HG03045 (cell line): ENCODE measurements at regions not wholly inside any gene's neighbourhood (a gene's known extent, or its start where the extent isn't known, plus 50 kb on each side); places are given as distances from the start of the nearest gene placed in this dataset.

Experiments
- ATAC-seq: cut with Tn5 transposase; IDR thresholded peaks from one replicate; pipeline ENCODE4 v1.9.1; 2021; ENCODE audit warnings: mild to moderate bottlenecking, moderate library complexity; ENCODE audit not compliant: unreplicated experiment

- no peak for ATAC-seq
These were observed 264.9 kb upstream of the PLXNA2 start for GRCh38 chr1:208509072-208509471.

- ATAC-seq, result no peak
These were observed 266.2 kb upstream of the PLXNA2 start for GRCh38 chr1:208510192-208510952.

DNA sequence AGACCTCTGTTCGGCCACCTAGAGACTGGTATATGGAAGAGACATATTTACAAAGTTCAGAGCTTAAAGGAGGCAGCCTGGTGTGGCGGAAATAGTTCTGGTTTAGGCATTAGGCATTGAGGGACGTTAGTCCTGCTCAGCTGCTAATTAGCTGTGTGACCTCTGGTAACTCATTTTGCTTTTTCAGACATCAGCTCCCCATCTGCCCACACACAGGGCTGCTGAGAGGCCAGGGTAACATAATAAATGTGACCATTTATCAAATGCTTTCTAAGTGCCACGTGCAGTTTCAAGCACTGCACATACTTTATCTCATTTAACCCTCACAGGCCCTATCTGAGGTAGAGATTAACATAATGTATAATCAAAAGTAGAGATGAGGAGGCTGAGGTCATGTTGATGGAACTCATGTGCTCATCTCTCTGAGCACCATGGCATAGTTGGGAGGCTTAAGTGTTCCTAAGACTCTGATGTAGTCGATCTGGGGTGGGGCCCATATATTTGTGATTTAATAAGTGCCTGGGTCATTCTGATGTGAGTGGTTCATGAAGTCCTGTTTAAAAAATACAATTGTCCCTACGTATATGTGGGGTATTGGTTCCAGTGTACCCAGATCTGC lies 267.2 kb upstream of the PLXNA2 start:
- ATAC-seq, result no peak

DNA sequence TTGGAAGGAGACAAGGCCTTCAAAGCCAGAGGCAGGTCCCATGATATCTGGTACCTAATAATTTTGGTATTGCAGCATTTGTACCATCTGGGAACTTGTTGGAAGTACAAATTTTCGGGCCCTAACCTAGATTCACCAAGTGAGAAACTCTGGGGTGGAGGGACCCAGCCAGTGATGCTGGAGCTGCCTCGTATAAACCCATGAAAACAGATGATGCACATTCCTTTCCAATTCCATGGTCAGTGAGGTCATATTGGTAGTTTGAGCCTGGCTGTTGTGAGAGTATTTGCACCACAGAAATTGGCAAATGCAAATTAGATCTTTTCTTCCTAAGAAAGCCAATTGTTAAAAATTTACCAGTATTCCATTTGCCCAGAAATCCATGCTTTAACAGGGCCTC lies 269.6 kb upstream of the PLXNA2 start:
- no peak for ATAC-seq

DNA sequence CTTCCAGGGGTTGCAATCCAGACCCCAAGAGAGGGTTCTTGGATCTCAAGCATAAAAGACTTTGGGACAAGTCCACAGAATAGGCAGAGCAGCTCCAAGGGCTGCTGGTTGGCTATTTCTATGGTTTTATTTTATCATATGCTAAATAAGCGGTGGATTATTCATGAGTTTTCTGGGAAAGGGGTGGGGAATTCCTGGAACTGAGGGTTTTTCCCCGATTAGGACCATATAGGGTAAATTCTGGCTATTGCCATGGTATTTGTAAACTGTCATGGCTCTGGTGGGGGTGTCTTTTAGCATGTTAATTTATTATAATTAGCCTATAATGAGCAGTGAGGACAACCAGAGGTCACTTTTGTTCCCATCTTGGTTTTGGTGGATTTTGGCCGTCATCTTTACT lies 270.9 kb upstream of the PLXNA2 start:
- ATAC-seq, result no peak

GRCh38 chr1:208516780-208517179 lies 272.6 kb upstream of the PLXNA2 start:
- no peak for ATAC-seq

DNA sequence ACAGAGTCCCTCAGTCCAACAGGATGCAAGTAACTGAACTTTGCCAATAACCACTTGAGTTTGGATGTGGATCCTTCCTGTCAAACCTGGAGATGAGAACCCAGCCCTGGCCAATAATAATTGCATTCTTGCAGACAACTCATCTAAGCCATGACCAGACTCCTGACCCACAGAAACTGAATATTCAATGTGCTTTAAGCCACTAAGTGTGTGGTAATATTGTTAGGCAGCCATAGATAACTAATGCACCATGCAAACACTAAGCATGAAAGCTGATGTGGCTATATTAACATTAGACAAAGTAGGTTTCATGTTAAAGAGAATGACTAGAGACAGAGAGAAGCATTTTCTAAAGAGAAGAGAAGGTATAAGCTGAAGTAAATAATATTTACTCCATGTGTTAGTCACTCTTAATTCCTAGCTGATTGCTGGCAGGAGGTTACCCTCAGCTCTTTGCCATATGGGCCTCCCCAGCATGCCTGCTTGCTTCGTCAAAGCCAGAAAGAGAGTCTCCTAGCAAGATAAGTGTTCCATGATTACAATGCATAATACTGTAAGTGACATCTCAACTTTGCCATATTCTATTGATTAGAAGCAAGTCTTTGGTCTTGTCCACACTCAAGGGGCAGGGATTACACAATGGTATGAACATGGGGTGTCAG lies 276.4 kb upstream of the PLXNA2 start:
- no peak for ATAC-seq

DNA sequence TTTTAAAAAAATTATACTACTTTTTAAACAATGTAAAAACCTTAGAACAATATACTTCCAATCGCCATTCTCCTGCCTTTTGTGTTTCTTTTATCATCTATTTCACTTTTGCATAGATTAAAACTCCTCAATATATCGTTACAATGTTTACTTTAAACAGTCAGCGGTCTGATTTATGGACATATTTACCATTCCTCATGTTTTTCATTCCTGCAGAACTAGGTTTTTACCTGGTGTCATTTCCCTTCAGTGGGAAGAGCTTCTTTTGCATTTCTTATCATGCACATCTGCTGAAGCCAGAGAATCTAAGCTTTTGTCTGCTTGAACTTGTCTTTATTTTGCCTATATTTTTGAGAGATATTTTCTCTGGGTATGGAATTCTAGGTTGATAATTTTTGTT lies 277.4 kb upstream of the PLXNA2 start:
- ATAC-seq, result no peak

DNA sequence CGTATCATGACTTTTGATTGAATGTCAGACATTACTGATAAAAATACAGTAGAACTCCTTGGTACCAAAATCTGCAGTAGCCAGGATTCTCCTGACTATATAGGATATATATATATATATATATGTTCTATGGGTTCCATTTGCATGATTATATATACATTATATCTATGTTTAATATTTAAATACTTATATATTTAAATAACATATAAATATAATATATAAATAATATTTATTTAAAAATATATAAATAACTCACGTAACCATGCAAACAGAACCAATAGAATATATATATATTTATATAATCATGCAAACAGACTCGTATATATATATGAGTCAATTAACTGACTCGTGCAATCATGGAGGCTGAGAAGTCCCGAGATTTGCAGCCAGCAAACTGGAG lies 278.8 kb upstream of the PLXNA2 start:
- ATAC-seq, result no peak

GRCh38 chr1:208524376-208524775 lies 280.2 kb upstream of the PLXNA2 start:
- no peak for ATAC-seq

DNA sequence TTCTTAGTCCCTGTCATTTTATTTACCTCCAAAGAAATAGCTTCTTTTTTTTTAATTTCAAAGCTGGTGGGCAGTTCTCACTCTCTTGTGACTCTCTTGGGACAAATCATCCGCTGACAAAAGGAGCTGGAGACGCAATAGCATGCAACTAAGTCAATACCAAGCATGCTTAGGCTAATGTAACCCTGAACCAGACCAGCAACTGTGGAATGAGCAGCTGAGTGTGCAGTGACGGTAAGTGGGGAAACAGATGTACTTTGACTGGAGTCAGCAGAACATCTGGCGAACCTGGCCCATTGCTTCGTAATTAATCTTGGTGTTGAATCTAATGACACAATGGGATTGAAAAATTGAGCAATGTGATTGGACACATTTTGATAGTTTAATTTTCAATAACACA lies 280.7 kb upstream of the PLXNA2 start:
- no peak for ATAC-seq

DNA sequence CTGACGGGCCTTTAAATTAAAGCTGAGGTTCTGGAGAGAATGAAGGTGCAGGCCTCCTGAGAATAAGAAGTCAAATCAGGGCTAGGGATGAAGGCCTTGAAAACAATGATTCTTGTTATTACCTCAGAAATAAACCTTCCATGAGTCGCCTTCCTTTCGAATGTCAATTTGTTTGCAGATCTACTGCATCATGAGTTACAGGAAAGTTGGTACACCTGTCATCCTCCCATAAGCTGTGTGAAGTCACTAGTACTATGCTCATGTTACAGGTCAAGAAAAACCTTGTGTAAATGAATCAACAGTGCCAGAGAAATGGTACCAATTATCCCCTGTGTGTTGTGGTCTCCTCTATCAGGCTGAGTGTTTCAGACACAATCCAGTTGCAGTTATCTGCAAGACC lies 281.2 kb upstream of the PLXNA2 start:
- no peak for ATAC-seq

- ATAC-seq, result no peak
These were observed 282.5 kb upstream of the PLXNA2 start for GRCh38 chr1:208526613-208527125.

GRCh38 chr1:208527156-208527555 lies 283.0 kb upstream of the PLXNA2 start:
- no peak for ATAC-seq

- no peak for ATAC-seq
These were observed 284.5 kb upstream of the PLXNA2 start for GRCh38 chr1:208528578-208529240.

DNA sequence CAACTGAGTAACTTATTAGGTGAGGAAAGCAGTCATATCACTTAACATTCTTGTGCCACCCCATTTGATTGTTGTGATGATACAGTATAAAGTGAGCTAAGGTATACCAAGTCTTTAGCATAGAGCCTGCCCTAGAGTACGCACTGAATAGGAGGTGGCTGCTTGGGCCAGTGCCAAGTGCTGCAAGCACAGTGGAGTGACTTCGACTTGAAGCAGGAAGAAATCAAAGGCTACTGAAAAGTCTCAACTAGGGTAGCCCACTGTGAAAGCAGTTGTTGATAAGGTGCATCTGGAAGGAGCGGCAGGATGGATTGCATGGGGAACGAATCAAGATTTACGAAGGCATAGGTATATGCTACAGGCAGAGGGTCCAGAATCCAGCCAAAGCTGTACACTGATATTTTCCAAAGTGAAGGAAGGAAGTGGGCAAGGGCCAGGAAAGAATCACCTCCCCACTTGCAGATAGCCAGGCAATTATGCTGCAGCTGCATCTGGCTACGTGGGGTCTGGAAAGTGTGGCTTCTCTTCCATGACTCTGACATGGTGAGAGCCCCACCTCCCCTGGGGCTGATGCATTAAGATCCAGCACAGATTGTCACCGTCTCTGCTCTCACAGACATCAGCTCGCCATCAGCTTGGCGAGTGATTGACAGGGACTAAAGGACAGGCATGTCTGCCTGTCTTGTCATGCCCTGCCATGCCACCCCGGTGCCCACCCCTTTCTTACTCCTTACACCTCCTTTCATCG lies 287.0 kb upstream of the PLXNA2 start:
- no peak for ATAC-seq

DNA sequence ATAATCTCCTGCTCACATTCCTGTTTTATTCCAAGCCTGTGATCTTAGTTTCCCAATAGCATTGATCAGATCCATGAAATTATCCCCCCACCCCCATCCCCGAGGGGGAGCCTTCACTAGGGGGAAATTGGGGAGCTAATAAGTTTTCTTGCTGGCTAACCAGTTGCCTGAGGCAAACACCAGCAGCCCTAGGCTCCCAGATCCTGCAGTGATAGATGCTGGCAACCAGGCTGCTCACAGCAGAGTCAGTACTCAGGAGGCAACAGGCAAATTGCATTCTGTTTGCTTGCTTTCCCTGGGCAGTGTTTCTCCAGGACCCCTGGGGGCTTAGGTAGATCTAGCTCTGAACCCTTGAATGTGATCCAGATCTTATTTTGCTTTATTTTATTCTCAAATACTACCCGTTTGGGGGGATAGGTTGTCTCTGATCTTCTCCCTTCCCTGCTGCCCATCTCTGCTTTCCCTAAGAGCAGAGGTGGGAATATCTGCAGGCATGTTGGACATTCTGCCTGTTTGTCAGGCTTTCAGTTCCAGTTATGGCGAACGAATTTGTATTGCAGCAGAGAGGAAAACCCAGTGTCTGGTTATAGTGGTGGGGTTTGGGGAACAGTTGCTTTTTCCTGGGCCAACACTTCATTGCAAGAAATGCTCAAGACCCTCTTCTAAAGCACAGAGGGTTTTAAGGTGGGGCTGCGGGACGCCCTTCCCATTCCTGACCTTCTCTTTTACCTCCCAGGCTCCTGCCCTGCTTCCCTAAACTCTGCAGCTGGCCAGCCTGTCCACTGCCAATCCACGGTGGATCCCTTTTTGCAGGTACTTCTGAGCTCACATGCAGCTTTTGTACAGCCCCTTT lies 289.8 kb upstream of the PLXNA2 start:
- ATAC-seq, result no peak

- no peak for ATAC-seq
These were observed 290.4 kb upstream of the PLXNA2 start for GRCh38 chr1:208534599-208534897.

GRCh38 chr1:208534979-208535378 lies 290.8 kb upstream of the PLXNA2 start:
- ATAC-seq, result no peak

- ATAC-seq, result no peak
These were observed 291.3 kb upstream of the PLXNA2 start for GRCh38 chr1:208535511-208535910.
